Activated CD4-positive, alpha-beta T cell treated with anti-CD3 and anti-CD28 coated beads, Interleukin-2, Interleukin-6, amounts not matched to agents 100 ng/mL and 50 ng/mL, durations not matched to agents 16 hours and 8 hours (primary cell): ENCODE measurements at regions not wholly inside any gene's neighbourhood (a gene's known extent, or its start where the extent isn't known, plus 50 kb on each side); places are given as distances from the start of the nearest gene placed in this dataset.

Experiments used
- DNase-seq: peaks from one replicate; pipeline ENCODE4 v3.0.0-alpha.2; 2020

- DNase-seq = no peak
Observed at GRCh38 chr6:168384045-168385036, 56.6 kb upstream of the SMOC2 start.

- no peak for DNase-seq
Observed at GRCh38 chr6:168385037-168385759, 55.8 kb upstream of the SMOC2 start.

- DNase-seq = no peak
Observed at GRCh38 chr6:168385858-168386735, 54.9 kb upstream of the SMOC2 start.

GRCh38 chr6:168386973-168387372 lies 54.0 kb upstream of the SMOC2 start:
- DNase-seq = no peak

DNA sequence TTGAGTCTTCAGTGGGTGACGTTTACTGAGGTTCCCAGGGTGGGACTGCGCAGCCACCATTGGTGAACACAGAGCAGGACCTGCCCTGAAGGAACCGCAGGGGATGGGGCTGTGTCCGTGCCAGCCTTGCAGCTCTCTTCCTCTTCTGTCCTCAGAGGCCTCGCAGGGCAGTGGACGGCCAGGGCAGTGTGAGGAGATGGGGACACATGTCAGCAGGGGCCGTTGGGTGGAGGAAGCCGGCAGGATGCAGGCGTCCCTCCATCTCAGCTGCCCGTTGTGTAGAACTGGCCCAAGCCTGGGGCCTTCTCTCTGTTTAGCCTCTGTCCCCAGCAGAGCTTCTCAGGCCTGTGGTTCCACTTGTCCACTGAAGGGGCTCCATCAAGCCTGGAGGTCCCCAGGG lies 53.6 kb upstream of the SMOC2 start:
- no peak for DNase-seq

- DNase-seq = no peak
Observed at GRCh38 chr6:168387911-168388310, 53.1 kb upstream of the SMOC2 start.

DNA sequence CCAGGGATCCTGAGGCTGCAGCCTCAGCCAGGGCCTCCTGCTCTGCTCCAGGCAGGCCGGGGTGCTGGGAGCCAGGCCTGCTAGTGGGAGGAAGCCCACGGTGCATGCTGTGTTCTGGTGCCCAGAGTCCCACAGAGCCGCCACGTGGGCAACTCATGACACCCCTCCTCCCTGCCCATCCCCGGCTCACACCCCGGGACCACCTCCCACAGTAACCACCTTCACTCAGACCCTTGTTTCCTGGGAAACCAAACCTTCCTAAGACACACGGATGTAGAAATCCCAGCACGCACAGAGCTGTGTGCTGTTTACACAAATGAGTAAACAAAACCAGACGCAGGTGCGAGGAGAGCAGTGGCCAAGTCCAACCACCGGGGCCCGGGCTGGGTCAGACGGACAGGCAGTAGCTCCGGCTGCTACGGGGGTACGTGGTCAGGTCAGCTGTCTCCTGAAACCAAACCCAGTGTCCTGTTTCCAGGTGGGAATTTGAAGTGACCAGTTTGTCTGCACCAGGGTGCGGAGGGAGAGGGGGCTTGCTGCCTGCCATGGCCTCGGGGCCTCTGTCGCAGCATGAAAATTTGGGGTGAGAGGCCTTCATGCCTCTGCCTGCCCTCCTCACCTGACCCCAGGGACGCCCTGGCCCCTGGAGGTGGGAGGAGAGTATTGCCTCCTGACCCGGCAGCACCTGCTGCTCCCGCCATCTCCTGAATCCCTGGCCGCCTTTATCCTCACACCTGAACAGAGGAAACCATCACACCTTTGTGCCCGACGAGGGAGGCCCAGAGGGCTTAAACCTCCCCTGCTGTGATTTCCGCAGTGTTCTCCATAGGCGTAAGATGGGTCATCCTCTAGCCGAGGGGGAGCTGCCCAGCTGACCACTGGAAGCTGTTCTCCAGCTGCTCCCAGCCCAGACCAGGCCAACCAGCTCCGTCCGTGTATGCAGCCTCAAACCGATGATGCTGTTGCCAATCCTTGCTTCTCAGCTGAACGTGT lies 52.0 kb upstream of the SMOC2 start:
- no peak for DNase-seq

DNA sequence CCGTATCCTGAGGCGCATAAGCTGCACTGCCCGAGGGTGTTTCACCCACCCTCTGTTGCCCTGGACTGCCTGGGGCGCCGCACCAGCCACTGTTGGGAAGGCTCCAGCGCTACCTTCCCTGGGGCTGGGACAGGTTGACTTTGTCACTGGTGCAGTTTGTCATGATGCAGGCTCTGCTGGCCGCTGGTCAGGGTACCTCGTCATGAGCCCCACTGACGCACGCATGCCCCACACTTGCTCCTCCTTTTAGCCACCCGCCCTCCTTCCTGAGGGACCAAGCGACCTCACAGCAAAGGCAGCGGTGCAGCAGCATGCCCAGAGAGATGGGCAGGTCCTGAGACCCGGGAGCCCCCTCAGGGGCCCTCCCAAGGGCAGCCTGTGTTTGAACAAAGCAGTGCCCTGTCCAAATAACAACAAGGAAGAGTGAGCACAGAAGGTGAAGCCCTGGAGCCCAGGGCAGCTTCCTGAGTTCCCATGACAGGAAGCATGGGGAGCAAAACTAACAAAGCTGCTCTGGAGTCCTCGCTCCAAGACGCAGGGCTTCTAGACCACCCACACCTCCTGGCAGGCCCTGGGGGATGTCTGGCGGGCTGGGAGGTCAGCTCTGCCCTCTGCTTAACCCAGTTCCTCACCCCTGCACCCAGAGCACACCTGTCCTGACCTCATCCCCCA lies 50.1 kb upstream of the SMOC2 start:
- no peak for DNase-seq
